GM12865 (cell line): ENCODE measurements at regions not wholly inside any gene's neighbourhood (a gene's known extent, or its start where the extent isn't known, plus 50 kb on each side); places are given as distances from the start of the nearest gene placed in this dataset.

Experiments
- DNase-seq: peaks from one replicate; pipeline ENCODE4 v3.0.0; 2010; ENCODE audit warnings: low read depth
- H3K4me3 ChIP-seq: 2 replicates; pipeline ENCODE4 v1.5.1; 2011; ENCODE audit warnings: mild to moderate bottlenecking, low read depth, low read length, control low read depth
- CTCF ChIP-seq: IDR thresholded peaks from 2 replicates; pipeline ENCODE4 v1.5.1; 2011; ENCODE audit warnings: low read length, control low read depth, low read depth, inconsistent platforms; ENCODE audit not compliant: insufficient read depth; ENCODE audit errors: missing control alignments

- TF ChIP-seq CTCF = no peak
- no peak overlapping the region for H3K4me3 ChIP-seq
- no peak for DNase-seq
Observed at GRCh38 chr7:118022546-118022945, 149.3 kb upstream of the CTTNBP2 start.

- no peak for DNase-seq
- TF ChIP-seq CTCF = no peak
- no peak overlapping the region for H3K4me3 ChIP-seq
Observed at GRCh38 chr7:118026791-118027190, 153.6 kb upstream of the CTTNBP2 start.

GRCh38 chr7:118028226-118028625, 155.0 kb upstream of the CTTNBP2 start:
- TF ChIP-seq CTCF = no peak
- no peak for DNase-seq

GRCh38 chr7:118029826-118030422, 154.0 kb upstream of the LSM8 start:
- H3K4me3 ChIP-seq = no peak overlapping the region
- no peak for DNase-seq
- TF ChIP-seq CTCF = no peak

More at GRCh38 chr7:118028226-118028625, 155.0 kb upstream of the CTTNBP2 start:
- H3K4me3 ChIP-seq = no peak overlapping the region

- DNase-seq = no peak
- no peak for TF ChIP-seq CTCF
Observed at GRCh38 chr7:118033273-118033672, 150.7 kb upstream of the LSM8 start.

GRCh38 chr7:118039963-118040489, 143.9 kb upstream of the LSM8 start:
- DNase-seq = no peak
- H3K4me3 ChIP-seq = no peak overlapping the region
- no peak for TF ChIP-seq CTCF

More at GRCh38 chr7:118033273-118033672, 150.7 kb upstream of the LSM8 start:
- H3K4me3 ChIP-seq = no peak overlapping the region

- no peak for DNase-seq
- TF ChIP-seq CTCF = no peak
- no peak overlapping the region for H3K4me3 ChIP-seq
Observed at GRCh38 chr7:118040562-118040961, 143.4 kb upstream of the LSM8 start.
